Naive thymus-derived CD4-positive, alpha-beta T cell (primary cell): ENCODE measurements at regions not wholly inside any gene's neighbourhood (a gene's known extent, or its start where the extent isn't known, plus 50 kb on each side); places are given as distances from the start of the nearest gene placed in this dataset.

Experiments used
- ATAC-seq: fragments of 150-1000 bp; cut with Tn5 transposase; 2 replicates; pipeline ENCODE4 v1.10.0; 2021; ENCODE audit warnings: mild to moderate bottlenecking, moderate library complexity
- CTCF ChIA-PET: fragments of 350-600 bp; sonication (Branson Sonifier 250); formaldehyde crosslinking; loops from one replicate; lab custom pipeline; 2021; ENCODE audit warnings: antibody characterized with exemption; lab: Charles Lee
- POLR2A ChIA-PET: fragments of 350-600 bp; sonication (Branson Sonifier 250); formaldehyde crosslinking; loops from one replicate; lab custom pipeline; 2021; ENCODE audit warnings: antibody characterized with exemption, inconsistent platforms; lab: Charles Lee
- DNase-seq, 9 donors: peaks; one replicate each; pipeline versions ENCODE4 v3.0.0 to v3.0.0-alpha.2; 2020 to 2022; ENCODE audit warnings: mixed read lengths in 1 of 9
- H3K27ac ChIP-seq: one replicate; pipeline ENCODE4 v1.7.0; 2013; ENCODE audit warnings: mild to moderate bottlenecking, low read depth, low read length, moderate library complexity
- H3K27me3 ChIP-seq, 2 donors: one replicate each; pipeline ENCODE4 v1.7.0; 2013; ENCODE audit warnings: low read length in 2 of 2, mild to moderate bottlenecking in 2 of 2, moderate library complexity in 2 of 2; ENCODE audit not compliant: control insufficient read depth in 2 of 2, insufficient read depth in 2 of 2
- H3K36me3 ChIP-seq, 3 experiments: 1 replicate in 2 of 3; 2 replicates in 1 of 3; pipeline ENCODE4 v1.7.0; 2013; ENCODE audit warnings: low read length in 3 of 3, mild to moderate bottlenecking in 3 of 3, moderate library complexity in 1 of 3; ENCODE audit not compliant: insufficient read depth in 3 of 3, control insufficient read depth in 2 of 3
- H3K4me1 ChIP-seq, 2 donors: one replicate each; pipeline ENCODE4 v1.7.0; 2013; ENCODE audit warnings: low read length in 2 of 2, mild to moderate bottlenecking in 2 of 2, moderate library complexity in 1 of 2; ENCODE audit not compliant: control insufficient read depth in 2 of 2, insufficient read depth in 2 of 2
- H3K4me3 ChIP-seq: 2 replicates; pipeline ENCODE4 v1.7.0; 2013; ENCODE audit warnings: mild to moderate bottlenecking, low read length
- H3K9me3 ChIP-seq, 3 experiments: 1 replicate in 2 of 3; 2 replicates in 1 of 3; pipeline ENCODE4 v1.7.0; 2013; ENCODE audit warnings: low read length in 3 of 3; ENCODE audit not compliant: control insufficient read depth in 2 of 3
- H3K27ac Mint-ChIP-seq, 9 donors: one replicate each; pipeline ENCODE4 v1.8.0; 2020 to 2022; ENCODE audit warnings: mixed read lengths in 9 of 9, mild to moderate bottlenecking in 8 of 9, moderate library complexity in 5 of 9, inconsistent platforms in 2 of 9
- H3K27me3 Mint-ChIP-seq, 5 donors: one replicate each; pipeline ENCODE4 v1.8.0; 2021 to 2022; ENCODE audit warnings: mixed read lengths in 5 of 5, mild to moderate bottlenecking in 1 of 5
- H3K36me3 Mint-ChIP-seq, 5 donors: one replicate each; pipeline ENCODE4 v1.8.0; 2020 to 2022; ENCODE audit warnings: mixed read lengths in 5 of 5, mild to moderate bottlenecking in 3 of 5, inconsistent platforms in 1 of 5
- H3K4me1 Mint-ChIP-seq, 7 donors: one replicate each; pipeline ENCODE4 v1.8.0; 2020 to 2022; ENCODE audit warnings: mixed read lengths in 7 of 7, mild to moderate bottlenecking in 3 of 7, inconsistent platforms in 1 of 7
- H3K4me3 Mint-ChIP-seq, 10 donors: one replicate each; pipeline ENCODE4 v1.8.0; 2020 to 2022; ENCODE audit warnings: mild to moderate bottlenecking in 10 of 10, mixed read lengths in 10 of 10, moderate library complexity in 6 of 10, inconsistent platforms in 2 of 10
- H3K9me3 Mint-ChIP-seq, 11 donors: one replicate each; pipeline ENCODE4 v1.8.0; 2020 to 2022; ENCODE audit warnings: mixed read lengths in 11 of 11, mild to moderate bottlenecking in 4 of 11, inconsistent platforms in 1 of 11, moderate library complexity in 1 of 11
- intact Hi-C, 2 donors: fragments of 100-400 bp; cut with micrococcal nuclease; formaldehyde crosslinking; loops; one replicate each; pipeline ENCODE4 v1.15.1; 2023

DNA sequence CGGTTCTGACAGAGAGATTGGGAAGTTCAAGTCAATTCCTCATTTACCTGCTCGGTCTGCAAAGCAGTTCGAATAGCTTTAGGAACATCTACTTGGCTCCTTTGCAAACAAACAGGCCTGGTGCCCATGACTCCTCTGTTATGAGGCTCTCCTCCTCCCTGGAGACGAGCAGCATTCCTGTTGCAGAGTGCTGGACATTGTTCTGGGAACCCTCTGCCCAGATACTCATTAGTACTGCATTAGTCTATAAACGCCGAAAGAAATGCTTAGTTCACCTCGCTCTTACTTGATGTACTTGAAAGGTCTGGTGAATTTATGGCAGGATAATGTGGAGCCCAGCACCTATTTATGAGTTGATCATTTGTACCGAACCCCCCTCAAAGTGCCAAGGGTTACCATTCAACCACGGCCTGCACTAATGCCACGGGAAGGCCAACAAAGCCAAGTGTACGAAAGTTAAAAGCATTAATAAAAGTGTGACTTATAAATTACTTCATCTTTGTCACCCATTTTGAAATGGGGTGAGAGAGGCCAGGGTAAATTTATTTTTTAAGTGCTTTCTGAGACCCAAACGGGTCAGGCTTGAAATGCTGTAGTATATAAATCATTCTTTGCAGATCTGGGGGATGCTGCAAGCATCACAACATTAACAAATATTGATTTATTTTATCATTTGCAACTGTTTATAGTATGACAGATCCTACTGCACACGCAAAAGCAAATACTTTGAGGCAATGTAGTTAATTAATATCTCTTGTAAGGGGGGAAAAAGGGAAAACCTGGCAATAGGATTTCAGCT, 478.9 kb upstream of the PSMD7 start:
- H3K27ac ChIP-seq, result no peak overlapping the region
- ATAC-seq, result no peak
- no peak overlapping the region for H3K4me3 ChIP-seq
- POLR2A ChIA-PET, result no interaction called here
- H3K36me3 ChIP-seq, result no peaks in the 10 kb centered on the region
- H3K4me3 Mint-ChIP-seq, result no peak overlapping the region
- CTCF ChIA-PET, result no interaction called here
- no peak for DNase-seq
- peaks cover 0 to 17% (median 0%) of the 10 kb centered on the region in 11 donors for H3K9me3 Mint-ChIP-seq
- no peaks in the 10 kb centered on the region for H3K36me3 Mint-ChIP-seq
- no peaks in the 10 kb centered on the region for H3K27me3 ChIP-seq
- no peaks in the 10 kb centered on the region for H3K4me1 Mint-ChIP-seq
- H3K9me3 ChIP-seq, result no peaks in the 10 kb centered on the region
- H3K4me1 ChIP-seq, result no peaks in the 10 kb centered on the region
- H3K27ac Mint-ChIP-seq, result no peak overlapping the region
- H3K27me3 Mint-ChIP-seq, result peaks cover 0 to 5% (median 0%) of the 10 kb centered on the region in 5 donors
- intact Hi-C loops, result no loop called here

DNA sequence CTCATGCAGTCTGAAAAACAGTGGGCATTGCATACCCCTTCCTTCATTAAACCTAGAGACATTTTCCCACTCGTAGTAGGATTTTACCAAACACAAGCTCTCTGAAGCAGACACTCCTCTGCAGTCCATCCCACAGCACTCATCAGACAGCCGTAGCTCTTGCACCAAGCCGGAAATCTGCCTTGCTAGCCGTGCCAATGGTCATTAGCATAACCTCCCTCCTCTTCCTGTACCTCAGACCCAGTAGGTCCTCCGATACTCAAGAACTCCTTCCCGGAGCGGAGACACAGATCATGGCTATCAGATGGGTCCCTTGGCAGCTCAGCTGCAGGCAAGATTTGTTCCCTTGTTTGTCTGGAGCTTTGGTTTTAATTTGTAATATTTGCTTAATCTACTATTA, 483.1 kb upstream of the PSMD7 start:
- Mint-ChIP-seq H3K4me1 (no peaks in the 10 kb centered on the region), H3K27me3 (peaks cover 0 to 5% (median 0%) of the 10 kb centered on the region in 5 donors), H3K27ac (no peak overlapping the region), H3K4me3 (no peak overlapping the region), H3K36me3 (no peaks in the 10 kb centered on the region), H3K9me3 (peaks cover 0 to 16% (median 0%) of the 10 kb centered on the region in 11 donors)
- H3K4me1 ChIP-seq, result no peaks in the 10 kb centered on the region
- ChIA-PET POLR2A (no interaction called here), CTCF (no interaction called here)
- DNase-seq (no peak), ATAC-seq (no peak)
- no peak overlapping the region for H3K4me3 ChIP-seq
- H3K9me3 ChIP-seq, result no peaks in the 10 kb centered on the region
- intact Hi-C loops, result loop anchor here in 1 of 2 donors (5.0 kb wide), 1 partner anchor 154 kb away; no protein-coding TSS in a partner anchor
- H3K27me3 ChIP-seq, result no peaks in the 10 kb centered on the region
- H3K36me3 ChIP-seq, result no peaks in the 10 kb centered on the region
- H3K27ac ChIP-seq, result no peak overlapping the region

DNA sequence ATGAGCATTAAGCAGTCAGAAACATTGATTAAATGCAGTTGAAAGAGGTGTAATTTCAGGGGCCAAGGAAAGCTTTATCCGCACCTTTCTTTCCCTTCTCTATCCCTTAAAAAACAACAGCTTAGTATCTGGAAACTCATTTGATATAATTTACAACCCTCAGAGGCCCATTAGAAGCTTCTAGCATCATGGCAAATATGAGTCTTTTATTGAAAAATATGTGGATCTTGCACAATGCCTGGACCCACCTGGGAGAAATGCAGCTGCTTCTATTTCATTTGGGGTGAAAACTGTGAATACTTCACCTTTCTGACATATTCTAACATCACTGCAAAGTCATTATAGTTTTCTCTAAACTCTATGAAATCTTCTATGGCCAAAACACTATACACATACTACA, 492.2 kb upstream of the PSMD7 start:
- CTCF ChIA-PET, result no interaction called here
- Histone ChIP-seq H3K4me3 (no peak overlapping the region), H3K27me3 (no peaks in the 10 kb centered on the region), H3K27ac (no peak overlapping the region), H3K9me3 (no peaks in the 10 kb centered on the region), H3K36me3 (no peaks in the 10 kb centered on the region), H3K4me1 (no peaks in the 10 kb centered on the region)
- Mint-ChIP-seq H3K36me3 (peaks cover 0 to 3% (median 0%) of the 10 kb centered on the region in 5 donors), H3K27ac (no peak overlapping the region), H3K4me3 (no peak overlapping the region), H3K9me3 (peaks cover 0 to 8% (median 2%) of the 10 kb centered on the region in 11 donors), H3K4me1 (peaks cover 0 to 2% (median 0%) of the 10 kb centered on the region in 7 donors), H3K27me3 (peaks cover 0 to 5% (median 3%) of the 10 kb centered on the region in 5 donors)
- POLR2A ChIA-PET, result no interaction called here
- no peak for ATAC-seq
- no peak for DNase-seq
- intact Hi-C loops, result no loop called here

DNA sequence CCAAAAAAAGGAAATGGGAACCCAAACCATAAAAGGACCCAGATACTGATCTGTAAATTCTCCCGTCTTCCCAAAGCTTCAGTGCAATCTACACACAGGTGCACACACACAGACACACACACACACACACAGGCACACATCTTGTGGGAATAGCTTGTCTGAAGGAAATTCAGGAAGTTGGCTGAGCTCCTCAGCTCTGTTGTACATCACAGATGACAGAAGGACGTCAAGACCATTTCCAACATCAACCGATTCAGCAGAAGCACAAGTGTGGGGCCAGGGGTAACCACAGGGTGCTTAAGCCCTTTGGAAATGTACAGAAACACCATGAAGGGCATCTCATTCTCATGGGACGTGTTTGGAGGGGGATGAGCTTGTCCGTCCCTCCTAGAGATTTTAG, 498.1 kb upstream of the PSMD7 start:
- Mint-ChIP-seq H3K4me1 (no peaks in the 10 kb centered on the region), H3K27ac (no peak overlapping the region), H3K36me3 (peaks cover 0 to 3% (median 0%) of the 10 kb centered on the region in 5 donors), H3K27me3 (peaks cover 0 to 5% (median 0%) of the 10 kb centered on the region in 5 donors), H3K9me3 (peaks cover 0 to 5% (median 0%) of the 10 kb centered on the region in 11 donors), H3K4me3 (no peak overlapping the region)
- POLR2A ChIA-PET, result no interaction called here
- H3K4me3 ChIP-seq, result no peak overlapping the region
- DNase-seq (no peak), ATAC-seq (no peak)
- no peaks in the 10 kb centered on the region for H3K9me3 ChIP-seq
- CTCF ChIA-PET, result no interaction called here
- H3K4me1 ChIP-seq, result no peaks in the 10 kb centered on the region
- no peaks in the 10 kb centered on the region for H3K36me3 ChIP-seq
- intact Hi-C loops, result no loop called here
- no peaks in the 10 kb centered on the region for H3K27me3 ChIP-seq
- no peak overlapping the region for H3K27ac ChIP-seq

DNA sequence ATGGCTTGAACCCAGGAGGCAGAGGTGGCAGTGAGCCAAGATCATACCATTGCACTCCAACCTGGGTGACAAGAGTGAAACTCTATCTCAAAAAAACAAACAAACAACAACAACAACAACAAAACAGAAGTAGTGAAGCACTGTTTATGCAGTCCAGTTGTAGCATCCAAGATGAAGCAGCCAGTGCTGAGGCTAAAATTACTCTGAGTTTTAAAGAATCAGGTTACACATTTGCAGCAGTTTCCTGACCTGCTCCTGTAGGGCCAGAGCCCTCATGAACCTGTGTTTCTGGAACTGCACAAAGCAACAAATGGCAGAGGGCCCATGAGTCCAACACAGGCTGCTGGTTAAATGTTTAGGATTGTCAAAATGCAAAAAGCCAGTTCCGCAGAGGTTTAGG, 499.5 kb upstream of the PSMD7 start:
- Mint-ChIP-seq H3K4me1 (no peaks in the 10 kb centered on the region), H3K36me3 (peaks cover 0 to 3% (median 0%) of the 10 kb centered on the region in 5 donors), H3K9me3 (peaks cover 0 to 5% (median 1%) of the 10 kb centered on the region in 11 donors), H3K27ac (no peak overlapping the region), H3K4me3 (no peak overlapping the region), H3K27me3 (peaks cover 0 to 5% (median 0%) of the 10 kb centered on the region in 5 donors)
- POLR2A ChIA-PET, result no interaction called here
- ATAC-seq (no peak), DNase-seq (no peak)
- H3K4me1 ChIP-seq, result no peaks in the 10 kb centered on the region
- no peak overlapping the region for H3K4me3 ChIP-seq
- intact Hi-C loops, result no loop called here
- H3K9me3 ChIP-seq, result no peaks in the 10 kb centered on the region
- H3K27me3 ChIP-seq, result no peaks in the 10 kb centered on the region
- CTCF ChIA-PET, result no interaction called here
- H3K27ac ChIP-seq, result no peak overlapping the region
- no peaks in the 10 kb centered on the region for H3K36me3 ChIP-seq

DNA sequence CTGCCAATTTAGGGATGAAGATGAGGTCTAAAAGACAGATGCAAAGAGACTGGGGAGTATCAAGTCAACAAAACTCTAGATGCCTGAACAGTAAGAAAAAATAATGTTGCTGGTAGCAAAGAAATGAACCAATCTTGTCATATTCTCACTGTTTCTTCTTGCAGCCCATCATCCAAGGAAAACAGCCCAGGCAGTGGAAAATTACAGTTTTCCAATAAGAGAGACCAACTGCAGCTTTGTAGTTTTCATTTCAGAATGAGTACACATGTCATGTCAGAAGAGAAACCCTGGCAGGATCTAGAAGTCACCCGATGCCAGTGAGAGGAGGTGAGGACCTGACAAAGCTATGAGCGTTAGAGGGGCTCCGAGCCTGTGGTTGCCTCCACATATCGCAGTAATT, 500.4 kb upstream of the PSMD7 start:
- H3K4me1 ChIP-seq, result no peaks in the 10 kb centered on the region
- H3K27ac ChIP-seq, result no peak overlapping the region
- no peaks in the 10 kb centered on the region for H3K36me3 ChIP-seq
- ChIA-PET POLR2A (no interaction called here), CTCF (no interaction called here)
- H3K4me3 ChIP-seq, result no peak overlapping the region
- Mint-ChIP-seq H3K4me1 (no peaks in the 10 kb centered on the region), H3K9me3 (peaks cover 0 to 5% (median 3%) of the 10 kb centered on the region in 11 donors), H3K4me3 (no peak overlapping the region), H3K27ac (no peak overlapping the region), H3K36me3 (peaks cover 0 to 3% (median 0%) of the 10 kb centered on the region in 5 donors), H3K27me3 (peaks cover 0 to 5% (median 0%) of the 10 kb centered on the region in 5 donors)
- no peaks in the 10 kb centered on the region for H3K27me3 ChIP-seq
- DNase-seq, result no peak
- H3K9me3 ChIP-seq, result no peaks in the 10 kb centered on the region
- ATAC-seq, result no peak
- intact Hi-C loops, result no loop called here

DNA sequence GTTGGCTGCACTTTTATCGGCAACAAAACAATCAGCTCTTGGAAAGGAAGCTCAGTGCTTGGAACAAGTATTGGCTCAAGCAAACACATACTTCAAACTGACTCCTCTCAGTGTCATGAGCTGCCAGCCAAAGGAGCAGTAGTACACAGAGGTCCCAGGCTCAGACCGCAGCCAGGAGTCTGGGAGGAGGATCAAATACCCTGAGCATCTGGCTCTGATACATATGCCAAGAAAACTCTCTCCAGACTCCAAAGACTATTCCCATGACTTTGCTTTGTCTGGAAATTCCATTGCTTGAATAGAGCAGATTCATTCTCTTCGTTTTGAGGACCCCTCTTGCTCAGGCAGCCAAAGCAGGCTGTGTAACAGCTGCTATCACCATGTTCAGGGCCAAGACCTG, 501.6 kb upstream of the PSMD7 start:
- no peak overlapping the region for H3K27ac Mint-ChIP-seq
- CTCF ChIA-PET, result no interaction called here
- H3K27ac ChIP-seq, result no peak overlapping the region

More for the DNA sequence above, 501.6 kb upstream of the PSMD7 start:
- POLR2A ChIA-PET, result no interaction called here
- H3K27me3 ChIP-seq, result no peaks in the 10 kb centered on the region
- H3K4me1 ChIP-seq, result no peaks in the 10 kb centered on the region
- intact Hi-C loops, result no loop called here
- H3K4me3 ChIP-seq, result no peak overlapping the region
- H3K9me3 Mint-ChIP-seq, result peaks cover 0 to 5% (median 3%) of the 10 kb centered on the region in 11 donors
- H3K4me1 Mint-ChIP-seq, result no peaks in the 10 kb centered on the region
- ATAC-seq, result no peak
- H3K4me3 Mint-ChIP-seq, result no peak overlapping the region
- H3K27me3 Mint-ChIP-seq, result no peaks in the 10 kb centered on the region
- no peaks in the 10 kb centered on the region for H3K9me3 ChIP-seq
- no peak for DNase-seq
- H3K36me3 Mint-ChIP-seq, result no peaks in the 10 kb centered on the region
- H3K36me3 ChIP-seq, result no peaks in the 10 kb centered on the region
